GM23338 (cell line): ENCODE measurements at regions not wholly inside any gene's neighbourhood (a gene's known extent, or its start where the extent isn't known, plus 50 kb on each side); places are given as distances from the start of the nearest gene placed in this dataset.

ENCODE experiments used
- ATAC-seq: fragments of 200-7000 bp; cut with Tn5 transposase; 3 replicates; pipeline ENCODE4 v1.9.1; 2020
- DNase-seq: peaks from one replicate; pipeline ENCODE4 v3.0.0-alpha.2; 2015; ENCODE audit warnings: low spot score
- H2AFZ ChIP-seq: fragments of 200-600 bp; sonication (generic); 2 replicates; pipeline ENCODE4 v1.8.0; 2016; ENCODE audit warnings: antibody characterized with exemption, mild to moderate bottlenecking, moderate library complexity
- H3F3A ChIP-seq: fragments of 200-600 bp; sonication (generic); replicated peaks from 2 replicates; pipeline ENCODE4 v1.8.0; 2017; ENCODE audit warnings: antibody characterized with exemption, mixed run types, low read depth
- H3K27ac ChIP-seq: fragments of 200-600 bp; sonication (generic); 2 replicates; pipeline ENCODE4 v1.6.1; 2016; ENCODE audit warnings: low read depth
- H3K27me3 ChIP-seq: fragments of 200-600 bp; sonication (generic); 2 replicates; pipeline ENCODE4 v1.8.0; 2016; ENCODE audit warnings: mild to moderate bottlenecking, mixed run types, moderate library complexity; ENCODE audit not compliant: insufficient read depth
- H3K36me3 ChIP-seq: fragments of 200-600 bp; sonication (generic); 2 replicates; pipeline ENCODE4 v1.8.0; 2016; ENCODE audit warnings: mild to moderate bottlenecking; ENCODE audit not compliant: insufficient read depth
- H3K4me1 ChIP-seq: fragments of 200-600 bp; sonication (generic); 2 replicates; pipeline ENCODE4 v1.8.0; 2016; ENCODE audit warnings: mild to moderate bottlenecking, moderate library complexity; ENCODE audit not compliant: insufficient read depth
- H3K4me2 ChIP-seq: fragments of 200-600 bp; sonication (generic); 2 replicates; pipeline ENCODE4 v1.7.1; 2017; ENCODE audit warnings: mixed run types
- H3K4me3 ChIP-seq: fragments of 200-600 bp; sonication (generic); 2 replicates; pipeline ENCODE4 v1.6.1; 2016; ENCODE audit warnings: mixed run types
- H3K79me2 ChIP-seq: fragments of 200-600 bp; sonication (generic); replicated peaks from 2 replicates; pipeline ENCODE4 v1.8.0; 2017; ENCODE audit warnings: mild to moderate bottlenecking; ENCODE audit not compliant: insufficient read depth
- H3K9me2 ChIP-seq: fragments of 200-600 bp; sonication (generic); 2 replicates; pipeline ENCODE4 v1.8.0; 2017; ENCODE audit not compliant: insufficient read depth
- H4K20me1 ChIP-seq: fragments of 200-600 bp; sonication (generic); replicated peaks from 2 replicates; pipeline ENCODE4 v1.8.0; 2017; ENCODE audit warnings: mild to moderate bottlenecking; ENCODE audit not compliant: insufficient read depth
- H3K27ac Mint-ChIP-seq: 2 replicates; pipeline ENCODE4 v1.8.0; 2020; ENCODE audit warnings: inconsistent platforms, mild to moderate bottlenecking, moderate library complexity, mixed read lengths
- H3K27me3 Mint-ChIP-seq: 3 replicates; pipeline ENCODE4 v1.8.0; 2022; ENCODE audit warnings: low read depth, mild to moderate bottlenecking, moderate library complexity, mixed read lengths, inconsistent platforms; ENCODE audit not compliant: insufficient read depth, poor library complexity
- H3K36me3 Mint-ChIP-seq: 3 replicates; pipeline ENCODE4 v1.8.0; 2021; ENCODE audit warnings: low read depth, mild to moderate bottlenecking, inconsistent platforms, moderate library complexity, mixed read lengths
- H3K4me1 Mint-ChIP-seq: 3 replicates; pipeline ENCODE4 v1.8.0; 2020; ENCODE audit warnings: mild to moderate bottlenecking, inconsistent platforms, mixed read lengths
- H3K4me3 Mint-ChIP-seq: 3 replicates; pipeline ENCODE4 v1.8.0; 2021; ENCODE audit warnings: moderate library complexity, mild to moderate bottlenecking, inconsistent platforms, mixed read lengths
- H3K9me3 Mint-ChIP-seq: 3 replicates; pipeline ENCODE4 v1.8.0; 2020; ENCODE audit warnings: moderate library complexity, mild to moderate bottlenecking, inconsistent platforms, mixed read lengths
- CREB1 ChIP-seq: fragments of 250-450 bp; sonication (Bioruptor Pico); IDR thresholded peaks from 2 replicates; pipeline ENCODE4 v1.5.0; 2020; ENCODE audit warnings: low read depth, mild to moderate bottlenecking, moderate library complexity
- CTCF ChIP-seq, 2 experiments: fragments of 200-600 bp in 1 of 2; sonication (generic) in 1 of 2; conservative IDR thresholded peaks; 2 replicates each; pipeline versions ENCODE4 v1.5.1 to v1.6.1; 2016 to 2017; ENCODE audit warnings: antibody characterized with exemption in 2 of 2, low read depth in 2 of 2, mild to moderate bottlenecking in 2 of 2, moderate library complexity in 1 of 2
- ETS1 ChIP-seq: IDR thresholded peaks from 2 replicates; pipeline ENCODE4 v1.6.1; 2016; ENCODE audit warnings: antibody characterized with exemption
- EZH2 ChIP-seq: fragments of 200-600 bp; sonication (generic); IDR thresholded peaks from one replicate; pipeline ENCODE4 v1.8.0; 2017; ENCODE audit warnings: antibody characterized with exemption, mild to moderate bottlenecking, low read depth; ENCODE audit not compliant: unreplicated experiment
- EZH2phosphoT487 ChIP-seq: fragments of 200-600 bp; sonication (generic); IDR thresholded peaks from one replicate; pipeline ENCODE4 v1.8.1; 2018; ENCODE audit warnings: antibody characterized with exemption; ENCODE audit not compliant: unreplicated experiment
- JUNB ChIP-seq: IDR thresholded peaks from one replicate; pipeline ENCODE4 v1.6.1; 2016; ENCODE audit warnings: antibody characterized with exemption; ENCODE audit not compliant: unreplicated experiment
- NANOG ChIP-seq: IDR thresholded peaks from 2 replicates; pipeline ENCODE4 v1.6.1; 2016; ENCODE audit warnings: antibody characterized with exemption, borderline replicate concordance
- POLR2AphosphoS5 ChIP-seq: IDR thresholded peaks from 2 replicates; pipeline ENCODE4 v1.6.1; 2016; ENCODE audit warnings: antibody characterized with exemption, low read depth
- STAT1 ChIP-seq: IDR thresholded peaks from one replicate; pipeline ENCODE4 v1.6.1; 2016; ENCODE audit warnings: antibody characterized with exemption; ENCODE audit not compliant: unreplicated experiment
- ZNF114 ChIP-seq: fragments of 250-450 bp; sonication (Bioruptor Pico); IDR thresholded peaks from 2 replicates; pipeline ENCODE4 v1.5.0; 2020; ENCODE audit warnings: mild to moderate bottlenecking, moderate library complexity
- ZNF331 ChIP-seq: fragments of 250-450 bp; sonication (Bioruptor Pico); IDR thresholded peaks from 2 replicates; pipeline ENCODE4 v1.5.0; 2020; ENCODE audit warnings: low read depth, mild to moderate bottlenecking, moderate library complexity
- ZNF462 ChIP-seq: fragments of 250-450 bp; sonication (Bioruptor Pico); IDR thresholded peaks from 2 replicates; pipeline ENCODE4 v1.5.0; 2020; ENCODE audit warnings: mild to moderate bottlenecking, moderate library complexity

GRCh38 chr22:22979121-22979724 lies 91.1 kb upstream of the GNAZ start (continued):
- no peak for TF ChIP-seq EZH2phosphoT487
- TF ChIP-seq ETS1 = no peak
- no peak for TF ChIP-seq ZNF331
- TF ChIP-seq EZH2 = no peak

- DNase-seq (no peak), ATAC-seq (no peak)
- H3K27ac ChIP-seq = no peak overlapping the region
- Mint-ChIP-seq H3K36me3 (peaks cover 6% of the 10 kb centered on the region; the same call in 2 of the 3 replicates), H3K4me1 (no peaks in the 10 kb centered on the region), H3K4me3 (no peak overlapping the region), H3K9me3 (peaks cover 64% of the 10 kb centered on the region), H3K27ac (no peak overlapping the region), H3K27me3 (peaks cover 9% of the 10 kb centered on the region)
- H3K4me3 ChIP-seq = no peak overlapping the region
- H4K20me1 ChIP-seq = no peaks in the 10 kb centered on the region
- H3F3A ChIP-seq = no peaks in the 10 kb centered on the region
- 0 out of 2 replicates have a peak, but pooled peaks cover 3% of the 10 kb centered on the region for H3K36me3 ChIP-seq
- H3K4me2 ChIP-seq = no peak overlapping the region
- H3K9me2 ChIP-seq = no peaks in the 10 kb centered on the region
- no peaks in the 10 kb centered on the region for H3K4me1 ChIP-seq
- H3K79me2 ChIP-seq = no peaks in the 10 kb centered on the region
- peaks cover 21% of the 10 kb centered on the region; the same call in 1 of the 2 replicates for H3K27me3 ChIP-seq
- no peak overlapping the region for H2AFZ ChIP-seq
- TF ChIP-seq STAT1 = no peak
- TF ChIP-seq CREB1 (CRISPR knock-in tag) = no peak
- no peak for TF ChIP-seq ETS1
- TF ChIP-seq CTCF (conservative IDR thresholded peaks at IDR 0.05; ENCODE audit: low read depth in 2 of 2) = no peak
- no peak for TF ChIP-seq JUNB
- TF ChIP-seq POLR2AphosphoS5 = no peak
- no peak for TF ChIP-seq EZH2phosphoT487
- TF ChIP-seq EZH2 = no peak
- TF ChIP-seq ZNF462 (CRISPR knock-in tag) = no peak
- TF ChIP-seq ZNF114 (CRISPR knock-in tag) = no peak
- TF ChIP-seq NANOG = no peak
- no peak for TF ChIP-seq ZNF331
Observed at GRCh38 chr22:22979954-22980353, 90.4 kb upstream of the GNAZ start.
